Right forelimb (tissue), 1 donor: ENCODE measurements at regions not wholly inside any gene's neighbourhood (a gene's known extent, or its start where the extent isn't known, plus 50 kb on each side); places are given as distances from the start of the nearest gene placed in this dataset.
A peak's percentile ranks its signal among the peaks of the same experiment; 100 is the strongest.
"Not testable (repeated sequence)": the region's sequence is repeated elsewhere in the genome, so short reads cannot be mapped to it uniquely, and the experiment has no call there.

Experiments
- DNase-seq: peaks from one replicate; pipeline ENCODE4 v3.0.0-alpha.2; 2018

GRCh38 chrX:129158505-129158904, 364.8 kb downstream of the SMARCA1 start:
- no peak for DNase-seq

- no peak for DNase-seq
Observed at GRCh38 chrX:129145840-129146272, 377.4 kb downstream of the SMARCA1 start.

GRCh38 chrX:129145385-129145784, 377.9 kb downstream of the SMARCA1 start:
- no peak for DNase-seq

- no peak for DNase-seq
Observed at GRCh38 chrX:129144172-129145038, 378.9 kb downstream of the SMARCA1 start.

GRCh38 chrX:129139837-129140598, 383.3 kb downstream of the SMARCA1 start:
- DNase-seq = no peak

GRCh38 chrX:129125122-129125914, 398.0 kb downstream of the SMARCA1 start:
- DNase-seq = no peak

- DNase-seq = no peak
Observed at GRCh38 chrX:129123795-129124194, 399.5 kb downstream of the SMARCA1 start.

- no peak for DNase-seq
Observed at GRCh38 chrX:129116676-129117470, 406.4 kb downstream of the SMARCA1 start.

- no peak for DNase-seq
Observed at GRCh38 chrX:129115935-129116334, 407.4 kb downstream of the SMARCA1 start.

GRCh38 chrX:129115104-129115503, 408.2 kb downstream of the SMARCA1 start:
- DNase-seq = no peak

GRCh38 chrX:129111081-129111798, 412.1 kb downstream of the SMARCA1 start:
- DNase-seq = no peak

GRCh38 chrX:129108936-129109335, 414.4 kb downstream of the SMARCA1 start:
- peak; percentile 37 for DNase-seq

- DNase-seq = no peak
Observed at GRCh38 chrX:129099207-129099606, 424.1 kb downstream of the SMARCA1 start.

- DNase-seq = no peak
Observed at GRCh38 chrX:129097668-129098067, 425.6 kb downstream of the SMARCA1 start.

- no peak for DNase-seq
Observed at GRCh38 chrX:129093706-129094105, 429.6 kb downstream of the SMARCA1 start.

GRCh38 chrX:129092757-129093156, 430.5 kb downstream of the SMARCA1 start:
- DNase-seq = no peak

GRCh38 chrX:129092242-129092641, 431.0 kb downstream of the SMARCA1 start:
- no peak for DNase-seq

- DNase-seq = no peak
Observed at GRCh38 chrX:129091097-129091496, 432.2 kb downstream of the SMARCA1 start.

GRCh38 chrX:129086802-129087201, 436.5 kb downstream of the SMARCA1 start:
- no peak for DNase-seq

GRCh38 chrX:129084291-129084690, 439.0 kb downstream of the SMARCA1 start:
- not testable (repeated sequence) for DNase-seq

- DNase-seq = no peak
Observed at GRCh38 chrX:129077424-129078170, 445.7 kb downstream of the SMARCA1 start.
